GM23338 (cell line): ENCODE measurements at regions not wholly inside any gene's neighbourhood (a gene's known extent, or its start where the extent isn't known, plus 50 kb on each side); places are given as distances from the start of the nearest gene placed in this dataset.
"Not testable (repeated sequence)": the region's sequence is repeated elsewhere in the genome, so short reads cannot be mapped to it uniquely, and the experiment has no call there.

Source experiments
- ATAC-seq: fragments of 200-7000 bp; cut with Tn5 transposase; 3 replicates; pipeline ENCODE4 v1.9.1; 2020
- DNase-seq: peaks from one replicate; pipeline ENCODE4 v3.0.0-alpha.2; 2015; ENCODE audit warnings: low spot score
- H2AFZ ChIP-seq: fragments of 200-600 bp; sonication (generic); 2 replicates; pipeline ENCODE4 v1.8.0; 2016; ENCODE audit warnings: antibody characterized with exemption, mild to moderate bottlenecking, moderate library complexity
- H3F3A ChIP-seq: fragments of 200-600 bp; sonication (generic); replicated peaks from 2 replicates; pipeline ENCODE4 v1.8.0; 2017; ENCODE audit warnings: antibody characterized with exemption, mixed run types, low read depth
- H3K27ac ChIP-seq: fragments of 200-600 bp; sonication (generic); 2 replicates; pipeline ENCODE4 v1.6.1; 2016; ENCODE audit warnings: low read depth
- H3K27me3 ChIP-seq: fragments of 200-600 bp; sonication (generic); 2 replicates; pipeline ENCODE4 v1.8.0; 2016; ENCODE audit warnings: mild to moderate bottlenecking, mixed run types, moderate library complexity; ENCODE audit not compliant: insufficient read depth
- H3K36me3 ChIP-seq: fragments of 200-600 bp; sonication (generic); 2 replicates; pipeline ENCODE4 v1.8.0; 2016; ENCODE audit warnings: mild to moderate bottlenecking; ENCODE audit not compliant: insufficient read depth
- H3K4me1 ChIP-seq: fragments of 200-600 bp; sonication (generic); 2 replicates; pipeline ENCODE4 v1.8.0; 2016; ENCODE audit warnings: mild to moderate bottlenecking, moderate library complexity; ENCODE audit not compliant: insufficient read depth
- H3K4me2 ChIP-seq: fragments of 200-600 bp; sonication (generic); 2 replicates; pipeline ENCODE4 v1.7.1; 2017; ENCODE audit warnings: mixed run types
- H3K4me3 ChIP-seq: fragments of 200-600 bp; sonication (generic); 2 replicates; pipeline ENCODE4 v1.6.1; 2016; ENCODE audit warnings: mixed run types
- H3K79me2 ChIP-seq: fragments of 200-600 bp; sonication (generic); replicated peaks from 2 replicates; pipeline ENCODE4 v1.8.0; 2017; ENCODE audit warnings: mild to moderate bottlenecking; ENCODE audit not compliant: insufficient read depth
- H3K9me2 ChIP-seq: fragments of 200-600 bp; sonication (generic); 2 replicates; pipeline ENCODE4 v1.8.0; 2017; ENCODE audit not compliant: insufficient read depth
- H4K20me1 ChIP-seq: fragments of 200-600 bp; sonication (generic); replicated peaks from 2 replicates; pipeline ENCODE4 v1.8.0; 2017; ENCODE audit warnings: mild to moderate bottlenecking; ENCODE audit not compliant: insufficient read depth
- H3K27ac Mint-ChIP-seq: 2 replicates; pipeline ENCODE4 v1.8.0; 2020; ENCODE audit warnings: inconsistent platforms, mild to moderate bottlenecking, moderate library complexity, mixed read lengths
- H3K27me3 Mint-ChIP-seq: 3 replicates; pipeline ENCODE4 v1.8.0; 2022; ENCODE audit warnings: low read depth, mild to moderate bottlenecking, moderate library complexity, mixed read lengths, inconsistent platforms; ENCODE audit not compliant: insufficient read depth, poor library complexity
- H3K36me3 Mint-ChIP-seq: 3 replicates; pipeline ENCODE4 v1.8.0; 2021; ENCODE audit warnings: low read depth, mild to moderate bottlenecking, inconsistent platforms, moderate library complexity, mixed read lengths
- H3K4me1 Mint-ChIP-seq: 3 replicates; pipeline ENCODE4 v1.8.0; 2020; ENCODE audit warnings: mild to moderate bottlenecking, inconsistent platforms, mixed read lengths
- H3K4me3 Mint-ChIP-seq: 3 replicates; pipeline ENCODE4 v1.8.0; 2021; ENCODE audit warnings: moderate library complexity, mild to moderate bottlenecking, inconsistent platforms, mixed read lengths
- H3K9me3 Mint-ChIP-seq: 3 replicates; pipeline ENCODE4 v1.8.0; 2020; ENCODE audit warnings: moderate library complexity, mild to moderate bottlenecking, inconsistent platforms, mixed read lengths
- CREB1 ChIP-seq: fragments of 250-450 bp; sonication (Bioruptor Pico); IDR thresholded peaks from 2 replicates; pipeline ENCODE4 v1.5.0; 2020; ENCODE audit warnings: low read depth, mild to moderate bottlenecking, moderate library complexity
- EZH2 ChIP-seq: fragments of 200-600 bp; sonication (generic); IDR thresholded peaks from one replicate; pipeline ENCODE4 v1.8.0; 2017; ENCODE audit warnings: antibody characterized with exemption, mild to moderate bottlenecking, low read depth; ENCODE audit not compliant: unreplicated experiment
- EZH2phosphoT487 ChIP-seq: fragments of 200-600 bp; sonication (generic); IDR thresholded peaks from one replicate; pipeline ENCODE4 v1.8.1; 2018; ENCODE audit warnings: antibody characterized with exemption; ENCODE audit not compliant: unreplicated experiment
- NANOG ChIP-seq: IDR thresholded peaks from 2 replicates; pipeline ENCODE4 v1.6.1; 2016; ENCODE audit warnings: antibody characterized with exemption, borderline replicate concordance
- POLR2AphosphoS5 ChIP-seq: IDR thresholded peaks from 2 replicates; pipeline ENCODE4 v1.6.1; 2016; ENCODE audit warnings: antibody characterized with exemption, low read depth
- STAT1 ChIP-seq: IDR thresholded peaks from one replicate; pipeline ENCODE4 v1.6.1; 2016; ENCODE audit warnings: antibody characterized with exemption; ENCODE audit not compliant: unreplicated experiment
- ZNF114 ChIP-seq: fragments of 250-450 bp; sonication (Bioruptor Pico); IDR thresholded peaks from 2 replicates; pipeline ENCODE4 v1.5.0; 2020; ENCODE audit warnings: mild to moderate bottlenecking, moderate library complexity
- ZNF331 ChIP-seq: fragments of 250-450 bp; sonication (Bioruptor Pico); IDR thresholded peaks from 2 replicates; pipeline ENCODE4 v1.5.0; 2020; ENCODE audit warnings: low read depth, mild to moderate bottlenecking, moderate library complexity
- ZNF462 ChIP-seq: fragments of 250-450 bp; sonication (Bioruptor Pico); IDR thresholded peaks from 2 replicates; pipeline ENCODE4 v1.5.0; 2020; ENCODE audit warnings: mild to moderate bottlenecking, moderate library complexity
- TF ChIP-seq, protein P1 (sequence below): IDR thresholded peaks from 2 replicates; pipeline ENCODE4 v1.6.1; 2016; ENCODE audit warnings: antibody characterized with exemption
- TF ChIP-seq, protein P2 (sequence below), 2 experiments: fragments of 200-600 bp in 1 of 2; sonication (generic) in 1 of 2; conservative IDR thresholded peaks; 2 replicates each; pipeline versions ENCODE4 v1.5.1 to v1.6.1; 2016 to 2017; ENCODE audit warnings: antibody characterized with exemption in 2 of 2, low read depth in 2 of 2, mild to moderate bottlenecking in 2 of 2, moderate library complexity in 1 of 2

- not testable (repeated sequence) for H2AFZ ChIP-seq
These were observed 654.5 kb downstream of the PRIM2 start for GRCh38 chr6:57971956-57972355.

DNA sequence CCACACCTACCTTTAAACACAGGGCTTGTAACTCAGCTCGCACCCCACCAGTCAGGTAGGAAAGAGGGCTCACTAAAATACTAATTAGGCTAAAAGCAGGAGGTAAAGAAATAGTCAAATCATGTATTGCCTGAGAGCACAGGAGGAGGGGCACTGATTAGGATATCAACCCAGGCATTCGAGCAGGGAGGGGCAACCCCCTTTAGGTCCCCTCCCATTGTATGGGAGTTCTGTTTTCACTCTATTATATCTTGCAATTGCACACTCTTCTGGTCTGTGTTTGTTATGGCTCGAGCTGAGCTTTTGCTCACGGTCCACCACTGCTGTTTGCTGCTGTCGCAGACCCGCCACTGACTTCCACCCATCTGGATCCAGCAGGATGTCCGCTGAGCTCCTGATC is 657.2 kb downstream of the PRIM2 start:
- Mint-ChIP-seq H3K27me3 (peaks cover 1% of the 10 kb centered on the region), H3K36me3 (peaks cover 10% of the 10 kb centered on the region), H3K9me3 (peaks cover 70% of the 10 kb centered on the region)
- TF ChIP-seq POLR2AphosphoS5 (no peak), STAT1 (no peak), CREB1 (CRISPR knock-in tag) (no peak), ZNF462 (CRISPR knock-in tag) (no peak), ZNF331 (CRISPR knock-in tag) (no peak), NANOG (no peak), ZNF114 (CRISPR knock-in tag) (no peak), EZH2 (no peak), EZH2phosphoT487 (no peak)
- TF ChIP-seq, protein P1, sequence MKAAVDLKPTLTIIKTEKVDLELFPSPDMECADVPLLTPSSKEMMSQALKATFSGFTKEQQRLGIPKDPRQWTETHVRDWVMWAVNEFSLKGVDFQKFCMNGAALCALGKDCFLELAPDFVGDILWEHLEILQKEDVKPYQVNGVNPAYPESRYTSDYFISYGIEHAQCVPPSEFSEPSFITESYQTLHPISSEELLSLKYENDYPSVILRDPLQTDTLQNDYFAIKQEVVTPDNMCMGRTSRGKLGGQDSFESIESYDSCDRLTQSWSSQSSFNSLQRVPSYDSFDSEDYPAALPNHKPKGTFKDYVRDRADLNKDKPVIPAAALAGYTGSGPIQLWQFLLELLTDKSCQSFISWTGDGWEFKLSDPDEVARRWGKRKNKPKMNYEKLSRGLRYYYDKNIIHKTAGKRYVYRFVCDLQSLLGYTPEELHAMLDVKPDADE: no peak
- TF ChIP-seq, protein P2, sequence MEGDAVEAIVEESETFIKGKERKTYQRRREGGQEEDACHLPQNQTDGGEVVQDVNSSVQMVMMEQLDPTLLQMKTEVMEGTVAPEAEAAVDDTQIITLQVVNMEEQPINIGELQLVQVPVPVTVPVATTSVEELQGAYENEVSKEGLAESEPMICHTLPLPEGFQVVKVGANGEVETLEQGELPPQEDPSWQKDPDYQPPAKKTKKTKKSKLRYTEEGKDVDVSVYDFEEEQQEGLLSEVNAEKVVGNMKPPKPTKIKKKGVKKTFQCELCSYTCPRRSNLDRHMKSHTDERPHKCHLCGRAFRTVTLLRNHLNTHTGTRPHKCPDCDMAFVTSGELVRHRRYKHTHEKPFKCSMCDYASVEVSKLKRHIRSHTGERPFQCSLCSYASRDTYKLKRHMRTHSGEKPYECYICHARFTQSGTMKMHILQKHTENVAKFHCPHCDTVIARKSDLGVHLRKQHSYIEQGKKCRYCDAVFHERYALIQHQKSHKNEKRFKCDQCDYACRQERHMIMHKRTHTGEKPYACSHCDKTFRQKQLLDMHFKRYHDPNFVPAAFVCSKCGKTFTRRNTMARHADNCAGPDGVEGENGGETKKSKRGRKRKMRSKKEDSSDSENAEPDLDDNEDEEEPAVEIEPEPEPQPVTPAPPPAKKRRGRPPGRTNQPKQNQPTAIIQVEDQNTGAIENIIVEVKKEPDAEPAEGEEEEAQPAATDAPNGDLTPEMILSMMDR (conservative IDR thresholded peaks at IDR 0.05; ENCODE audit: low read depth in 2 of 2): no peak

More at GRCh38 chr6:57971956-57972355, 654.5 kb downstream of the PRIM2 start:
- not testable (repeated sequence) for H3K4me1 Mint-ChIP-seq, H3K36me3 ChIP-seq, H3K4me3 ChIP-seq, H4K20me1 ChIP-seq, H3K79me2 ChIP-seq, H3K4me3 Mint-ChIP-seq, H3K36me3 Mint-ChIP-seq, H3K4me2 ChIP-seq, H3K27ac ChIP-seq, H3K9me2 ChIP-seq, H3K27me3 ChIP-seq, H3K27me3 Mint-ChIP-seq, ATAC-seq, H3K4me1 ChIP-seq, H3K27ac Mint-ChIP-seq, DNase-seq, H3F3A ChIP-seq
- H3K9me3 Mint-ChIP-seq: peaks cover 85% of the 10 kb centered on the region

More for the DNA sequence above, 657.2 kb downstream of the PRIM2 start:
- Mint-ChIP-seq H3K4me1 (no peaks in the 10 kb centered on the region), H3K4me3 (no peak overlapping the region), H3K27ac (no peak overlapping the region)
- no peak overlapping the region for H3K4me3 ChIP-seq
- ATAC-seq (no peak), DNase-seq (no peak)
- no peaks in the 10 kb centered on the region for H3F3A ChIP-seq
- H2AFZ ChIP-seq: no peak overlapping the region
- H3K79me2 ChIP-seq: no peaks in the 10 kb centered on the region
- H3K4me1 ChIP-seq: no peaks in the 10 kb centered on the region
- H3K27ac ChIP-seq: no peak overlapping the region
- H3K9me2 ChIP-seq: no peaks in the 10 kb centered on the region
- no peaks in the 10 kb centered on the region for H3K27me3 ChIP-seq
- H3K4me2 ChIP-seq: no peak overlapping the region
- H3K36me3 ChIP-seq: no peaks in the 10 kb centered on the region
- no peaks in the 10 kb centered on the region for H4K20me1 ChIP-seq
